ENCODE measurements at regions not wholly inside any gene's neighbourhood (a gene's known extent, or its start where the extent isn't known, plus 50 kb on each side); places are given as distances from the start of the nearest gene placed in this dataset.
"Not testable (repeated sequence)": the region's sequence is repeated elsewhere in the genome, so short reads cannot be mapped to it uniquely, and the experiment has no call there.

- not testable (repeated sequence) for TF ChIP-seq EZH2 (IDR thresholded peaks at IDR 0.05; ENCODE audit: low read depth)
- TF ChIP-seq, protein P1, sequence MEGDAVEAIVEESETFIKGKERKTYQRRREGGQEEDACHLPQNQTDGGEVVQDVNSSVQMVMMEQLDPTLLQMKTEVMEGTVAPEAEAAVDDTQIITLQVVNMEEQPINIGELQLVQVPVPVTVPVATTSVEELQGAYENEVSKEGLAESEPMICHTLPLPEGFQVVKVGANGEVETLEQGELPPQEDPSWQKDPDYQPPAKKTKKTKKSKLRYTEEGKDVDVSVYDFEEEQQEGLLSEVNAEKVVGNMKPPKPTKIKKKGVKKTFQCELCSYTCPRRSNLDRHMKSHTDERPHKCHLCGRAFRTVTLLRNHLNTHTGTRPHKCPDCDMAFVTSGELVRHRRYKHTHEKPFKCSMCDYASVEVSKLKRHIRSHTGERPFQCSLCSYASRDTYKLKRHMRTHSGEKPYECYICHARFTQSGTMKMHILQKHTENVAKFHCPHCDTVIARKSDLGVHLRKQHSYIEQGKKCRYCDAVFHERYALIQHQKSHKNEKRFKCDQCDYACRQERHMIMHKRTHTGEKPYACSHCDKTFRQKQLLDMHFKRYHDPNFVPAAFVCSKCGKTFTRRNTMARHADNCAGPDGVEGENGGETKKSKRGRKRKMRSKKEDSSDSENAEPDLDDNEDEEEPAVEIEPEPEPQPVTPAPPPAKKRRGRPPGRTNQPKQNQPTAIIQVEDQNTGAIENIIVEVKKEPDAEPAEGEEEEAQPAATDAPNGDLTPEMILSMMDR (conservative IDR thresholded peaks at IDR 0.05) = not testable (repeated sequence)
Measured at GRCh38 chr11:3467599-3467998, 88.7 kb upstream of the ZNF195 start.

All from PC-9 (cell line).